ENCODE measurements at regions not wholly inside any gene's neighbourhood (a gene's known extent, or its start where the extent isn't known, plus 50 kb on each side); places are given as distances from the start of the nearest gene placed in this dataset.

DNA sequence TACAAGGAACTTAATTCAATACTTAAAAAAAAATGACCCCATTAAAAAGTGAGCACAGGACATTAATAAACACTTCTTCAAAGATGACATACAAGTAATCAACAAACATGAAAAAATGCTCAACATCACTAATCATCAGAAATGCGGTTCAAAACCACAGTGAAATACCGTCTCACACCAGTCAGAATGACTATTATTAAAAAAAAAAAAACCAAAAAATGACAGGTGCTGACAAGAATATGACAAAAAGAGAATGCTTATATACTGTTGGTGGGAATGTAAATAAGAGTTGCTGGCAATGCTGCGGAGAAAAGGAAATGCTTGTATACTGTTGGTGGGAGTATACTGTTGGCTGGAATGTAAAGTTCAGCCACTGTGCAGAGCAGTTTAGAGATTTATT is 358.3 kb upstream of the CBLB start:
- Histone ChIP-seq H3K4me3 (no peak overlapping the region), H3K4me1 (no peaks in the 10 kb centered on the region), H3K9ac (ENCODE audit: low read depth in 2 of 2, low read length in 2 of 2) (no peak overlapping the region), H3K9me3 (no peaks in the 10 kb centered on the region), H3K36me3 (no peaks in the 10 kb centered on the region), H3K27ac (no peak overlapping the region), H3K27me3 (no peaks in the 10 kb centered on the region)
- no peak for DNase-seq
- TF ChIP-seq, protein P1, sequence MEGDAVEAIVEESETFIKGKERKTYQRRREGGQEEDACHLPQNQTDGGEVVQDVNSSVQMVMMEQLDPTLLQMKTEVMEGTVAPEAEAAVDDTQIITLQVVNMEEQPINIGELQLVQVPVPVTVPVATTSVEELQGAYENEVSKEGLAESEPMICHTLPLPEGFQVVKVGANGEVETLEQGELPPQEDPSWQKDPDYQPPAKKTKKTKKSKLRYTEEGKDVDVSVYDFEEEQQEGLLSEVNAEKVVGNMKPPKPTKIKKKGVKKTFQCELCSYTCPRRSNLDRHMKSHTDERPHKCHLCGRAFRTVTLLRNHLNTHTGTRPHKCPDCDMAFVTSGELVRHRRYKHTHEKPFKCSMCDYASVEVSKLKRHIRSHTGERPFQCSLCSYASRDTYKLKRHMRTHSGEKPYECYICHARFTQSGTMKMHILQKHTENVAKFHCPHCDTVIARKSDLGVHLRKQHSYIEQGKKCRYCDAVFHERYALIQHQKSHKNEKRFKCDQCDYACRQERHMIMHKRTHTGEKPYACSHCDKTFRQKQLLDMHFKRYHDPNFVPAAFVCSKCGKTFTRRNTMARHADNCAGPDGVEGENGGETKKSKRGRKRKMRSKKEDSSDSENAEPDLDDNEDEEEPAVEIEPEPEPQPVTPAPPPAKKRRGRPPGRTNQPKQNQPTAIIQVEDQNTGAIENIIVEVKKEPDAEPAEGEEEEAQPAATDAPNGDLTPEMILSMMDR (IDR thresholded peaks at IDR 0.05), result no peak
- intact Hi-C loops (cut with DNase I), result no loop called here

DNA sequence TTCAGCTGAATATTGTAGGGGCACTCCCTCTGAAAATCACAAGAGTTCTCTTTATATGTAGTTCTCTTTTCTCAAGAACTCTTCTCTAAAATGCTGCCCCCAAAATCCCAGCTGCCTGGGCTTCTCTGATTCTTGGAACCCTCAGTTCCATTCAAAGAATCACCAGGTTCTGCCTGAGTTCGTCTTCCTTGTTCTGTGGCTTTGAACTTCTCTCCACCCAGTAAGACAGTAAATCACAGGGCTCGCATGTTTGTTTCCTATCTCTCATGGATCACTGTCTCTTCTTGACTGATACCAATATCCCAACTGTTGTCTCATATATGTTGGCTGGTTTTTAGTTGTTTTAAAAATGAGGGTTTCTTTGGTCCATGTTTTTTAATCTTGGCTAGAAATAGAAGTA is 359.5 kb upstream of the CBLB start:
- Histone ChIP-seq H3K27me3 (no peaks in the 10 kb centered on the region), H3K27ac (no peak overlapping the region), H3K4me1 (no peaks in the 10 kb centered on the region), H3K9ac (ENCODE audit: low read depth in 2 of 2, low read length in 2 of 2) (no peak overlapping the region), H3K9me3 (no peaks in the 10 kb centered on the region), H3K4me3 (no peak overlapping the region), H3K36me3 (no peaks in the 10 kb centered on the region)
- DNase-seq, result no peak
- intact Hi-C loops (cut with DNase I), result no loop called here
- TF ChIP-seq, protein P1 (IDR thresholded peaks at IDR 0.05), result no peak

GRCh38 chr3:106229495-106230278 is 360.9 kb upstream of the CBLB start:
- no peak overlapping the region for H3K27ac ChIP-seq
- H3K9ac ChIP-seq (ENCODE audit: low read depth in 2 of 2, low read length in 2 of 2), result no peak overlapping the region
- H3K4me1 ChIP-seq, result no peaks in the 10 kb centered on the region
- no peaks in the 10 kb centered on the region for H3K9me3 ChIP-seq
- H3K27me3 ChIP-seq, result no peaks in the 10 kb centered on the region
- TF ChIP-seq, protein P1 (IDR thresholded peaks at IDR 0.05), result no peak
- H3K4me3 ChIP-seq, result no peak overlapping the region
- H3K36me3 ChIP-seq, result no peaks in the 10 kb centered on the region
- DNase-seq, result no peak
- intact Hi-C loops (cut with DNase I), result no loop called here

DNA sequence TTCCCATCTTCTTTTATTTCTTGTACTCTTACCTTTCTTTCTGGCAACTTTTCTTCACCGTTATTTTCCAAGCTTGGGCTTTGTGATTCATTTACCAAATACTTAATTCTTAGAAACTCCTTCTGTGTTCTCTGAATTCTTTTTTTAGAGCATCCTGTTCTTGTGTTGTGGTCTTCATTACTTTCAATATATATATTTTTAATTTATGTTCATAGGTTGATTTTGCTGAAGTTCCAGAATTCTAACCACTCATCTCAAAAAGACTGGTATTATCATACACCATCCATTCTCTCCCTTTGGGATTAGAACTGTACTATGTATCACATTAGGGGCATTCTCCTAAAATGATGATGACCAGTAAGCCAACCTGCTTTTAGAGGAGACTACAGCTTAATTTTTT is 362.3 kb upstream of the CBLB start:
- intact Hi-C loops (cut with DNase I), result no loop called here
- Histone ChIP-seq H3K4me3 (no peak overlapping the region), H3K9ac (ENCODE audit: low read depth in 2 of 2, low read length in 2 of 2) (no peak overlapping the region), H3K9me3 (no peaks in the 10 kb centered on the region), H3K27me3 (no peaks in the 10 kb centered on the region), H3K27ac (no peak overlapping the region), H3K4me1 (no peaks in the 10 kb centered on the region), H3K36me3 (no peaks in the 10 kb centered on the region)
- TF ChIP-seq, protein P1 (IDR thresholded peaks at IDR 0.05), result no peak
- no peak for DNase-seq

- TF ChIP-seq, protein P1 (IDR thresholded peaks at IDR 0.05), result no peak
- DNase-seq, result no peak
- no peaks in the 10 kb centered on the region for H3K9me3 ChIP-seq
- no peaks in the 10 kb centered on the region for H3K36me3 ChIP-seq
- no peaks in the 10 kb centered on the region for H3K27me3 ChIP-seq
- intact Hi-C loops (cut with DNase I), result no loop called here
- no peak overlapping the region for H3K27ac ChIP-seq
- H3K4me1 ChIP-seq, result no peaks in the 10 kb centered on the region
- H3K4me3 ChIP-seq, result no peak overlapping the region
- no peak overlapping the region for H3K9ac ChIP-seq (ENCODE audit: low read depth in 2 of 2, low read length in 2 of 2)
Measured at GRCh38 chr3:106232956-106233355, 364.1 kb upstream of the CBLB start.

Measured in colonic mucosa (tissue), 4 donors.